ENCODE measurements at regions not wholly inside any gene's neighbourhood (a gene's known extent, or its start where the extent isn't known, plus 50 kb on each side); places are given as distances from the start of the nearest gene placed in this dataset.

DNA sequence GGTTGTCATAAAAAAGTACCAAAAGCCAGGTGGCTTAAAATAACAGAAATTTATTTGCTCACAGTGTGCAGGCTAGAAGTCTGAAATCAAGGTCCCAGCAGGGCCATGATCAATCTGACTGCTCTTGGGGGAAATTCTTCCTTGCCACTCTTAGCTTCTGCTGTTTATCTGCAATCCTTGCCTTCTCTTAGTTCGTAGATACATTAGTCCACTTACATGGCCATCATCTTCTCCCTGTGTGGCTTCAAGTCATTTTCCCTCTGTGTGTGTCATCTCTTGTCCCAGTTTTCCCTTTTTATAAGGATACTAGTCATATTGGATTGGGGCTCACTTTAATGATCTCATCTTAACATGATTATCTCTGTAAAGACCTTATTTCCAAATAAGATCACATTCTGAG lies 124.0 kb upstream of the NCAM2 start:
- TF ChIP-seq, protein P1, sequence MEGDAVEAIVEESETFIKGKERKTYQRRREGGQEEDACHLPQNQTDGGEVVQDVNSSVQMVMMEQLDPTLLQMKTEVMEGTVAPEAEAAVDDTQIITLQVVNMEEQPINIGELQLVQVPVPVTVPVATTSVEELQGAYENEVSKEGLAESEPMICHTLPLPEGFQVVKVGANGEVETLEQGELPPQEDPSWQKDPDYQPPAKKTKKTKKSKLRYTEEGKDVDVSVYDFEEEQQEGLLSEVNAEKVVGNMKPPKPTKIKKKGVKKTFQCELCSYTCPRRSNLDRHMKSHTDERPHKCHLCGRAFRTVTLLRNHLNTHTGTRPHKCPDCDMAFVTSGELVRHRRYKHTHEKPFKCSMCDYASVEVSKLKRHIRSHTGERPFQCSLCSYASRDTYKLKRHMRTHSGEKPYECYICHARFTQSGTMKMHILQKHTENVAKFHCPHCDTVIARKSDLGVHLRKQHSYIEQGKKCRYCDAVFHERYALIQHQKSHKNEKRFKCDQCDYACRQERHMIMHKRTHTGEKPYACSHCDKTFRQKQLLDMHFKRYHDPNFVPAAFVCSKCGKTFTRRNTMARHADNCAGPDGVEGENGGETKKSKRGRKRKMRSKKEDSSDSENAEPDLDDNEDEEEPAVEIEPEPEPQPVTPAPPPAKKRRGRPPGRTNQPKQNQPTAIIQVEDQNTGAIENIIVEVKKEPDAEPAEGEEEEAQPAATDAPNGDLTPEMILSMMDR (IDR thresholded peaks at IDR 0.05 in 2 of 3, conservative IDR thresholded peaks at IDR 0.05 in 1 of 3; ENCODE audit: borderline replicate concordance in 1 of 3, insufficient read depth in 1 of 3, low read depth in 2 of 3, low read length in 2 of 3) = no peak
- TF ChIP-seq POLR2A (IDR thresholded peaks at IDR 0.05; ENCODE audit: borderline replicate concordance, extremely low read depth, insufficient read depth, insufficient read length) (no peak), POLR2AphosphoS5 (IDR thresholded peaks at IDR 0.05; ENCODE audit: low read depth, low read length) (no peak), EZH2phosphoT487 (IDR thresholded peaks at IDR 0.05; ENCODE audit: borderline replicate concordance) (no peak), SIN3A (IDR thresholded peaks at IDR 0.05; ENCODE audit: low read depth) (no peak), ZNF274 (IDR thresholded peaks at IDR 0.05; ENCODE audit: low read depth, low read length) (no peak), SP1 (IDR thresholded peaks at IDR 0.05; ENCODE audit: low read depth) (no peak), ZFX (IDR thresholded peaks at IDR 0.05) (no peak), CEBPB (IDR thresholded peaks at IDR 0.05; ENCODE audit: low read depth) (no peak)
- TF ChIP-seq, protein P2, sequence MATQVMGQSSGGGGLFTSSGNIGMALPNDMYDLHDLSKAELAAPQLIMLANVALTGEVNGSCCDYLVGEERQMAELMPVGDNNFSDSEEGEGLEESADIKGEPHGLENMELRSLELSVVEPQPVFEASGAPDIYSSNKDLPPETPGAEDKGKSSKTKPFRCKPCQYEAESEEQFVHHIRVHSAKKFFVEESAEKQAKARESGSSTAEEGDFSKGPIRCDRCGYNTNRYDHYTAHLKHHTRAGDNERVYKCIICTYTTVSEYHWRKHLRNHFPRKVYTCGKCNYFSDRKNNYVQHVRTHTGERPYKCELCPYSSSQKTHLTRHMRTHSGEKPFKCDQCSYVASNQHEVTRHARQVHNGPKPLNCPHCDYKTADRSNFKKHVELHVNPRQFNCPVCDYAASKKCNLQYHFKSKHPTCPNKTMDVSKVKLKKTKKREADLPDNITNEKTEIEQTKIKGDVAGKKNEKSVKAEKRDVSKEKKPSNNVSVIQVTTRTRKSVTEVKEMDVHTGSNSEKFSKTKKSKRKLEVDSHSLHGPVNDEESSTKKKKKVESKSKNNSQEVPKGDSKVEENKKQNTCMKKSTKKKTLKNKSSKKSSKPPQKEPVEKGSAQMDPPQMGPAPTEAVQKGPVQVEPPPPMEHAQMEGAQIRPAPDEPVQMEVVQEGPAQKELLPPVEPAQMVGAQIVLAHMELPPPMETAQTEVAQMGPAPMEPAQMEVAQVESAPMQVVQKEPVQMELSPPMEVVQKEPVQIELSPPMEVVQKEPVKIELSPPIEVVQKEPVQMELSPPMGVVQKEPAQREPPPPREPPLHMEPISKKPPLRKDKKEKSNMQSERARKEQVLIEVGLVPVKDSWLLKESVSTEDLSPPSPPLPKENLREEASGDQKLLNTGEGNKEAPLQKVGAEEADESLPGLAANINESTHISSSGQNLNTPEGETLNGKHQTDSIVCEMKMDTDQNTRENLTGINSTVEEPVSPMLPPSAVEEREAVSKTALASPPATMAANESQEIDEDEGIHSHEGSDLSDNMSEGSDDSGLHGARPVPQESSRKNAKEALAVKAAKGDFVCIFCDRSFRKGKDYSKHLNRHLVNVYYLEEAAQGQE (IDR thresholded peaks at IDR 0.05; ENCODE audit: low read depth) = no peak

All from HCT116 (cell line).